Smooth muscle cell (in vitro differentiated cells): ENCODE measurements at regions not wholly inside any gene's neighbourhood (a gene's known extent, or its start where the extent isn't known, plus 50 kb on each side); places are given as distances from the start of the nearest gene placed in this dataset.

ENCODE experiments used
- DNase-seq: peaks from one replicate; lab custom pipeline; 2025; ENCODE audit not compliant: unreplicated experiment; lab: John Stamatoyannopoulos, UW
- H2AFZ ChIP-seq: fragments of 200-600 bp; sonication (generic); 2 replicates; pipeline ENCODE4 v1.6.0; 2016; ENCODE audit warnings: antibody characterized with exemption, low read depth, mild to moderate bottlenecking
- H3F3A ChIP-seq: fragments of 200-600 bp; sonication (generic); 2 replicates; pipeline ENCODE4 v1.6.0; 2017; ENCODE audit warnings: antibody characterized with exemption, low read depth
- H3K27ac ChIP-seq: fragments of 200-600 bp; sonication (generic); 2 replicates; pipeline ENCODE4 v1.5.1; 2016; ENCODE audit warnings: low read depth, mild to moderate bottlenecking
- H3K27me3 ChIP-seq: fragments of 200-600 bp; sonication (generic); 2 replicates; pipeline ENCODE4 v1.6.1; 2016; ENCODE audit warnings: low read depth, mild to moderate bottlenecking
- H3K36me3 ChIP-seq: fragments of 200-600 bp; sonication (generic); 2 replicates; pipeline ENCODE4 v1.5.1; 2016; ENCODE audit warnings: low read depth
- H3K4me1 ChIP-seq: fragments of 200-600 bp; sonication (generic); 2 replicates; pipeline ENCODE4 v1.5.1; 2016; ENCODE audit warnings: low read depth
- H3K4me2 ChIP-seq: fragments of 200-600 bp; sonication (generic); 2 replicates; pipeline ENCODE4 v1.6.0; 2016; ENCODE audit warnings: mild to moderate bottlenecking
- H3K4me3 ChIP-seq: fragments of 200-600 bp; sonication (generic); 2 replicates; pipeline ENCODE4 v1.5.1; 2016; ENCODE audit warnings: mild to moderate bottlenecking
- H3K79me2 ChIP-seq: fragments of 200-600 bp; sonication (generic); 2 replicates; pipeline ENCODE4 v1.6.0; 2016; ENCODE audit warnings: low read depth, mild to moderate bottlenecking
- H3K9ac ChIP-seq: fragments of 200-600 bp; sonication (generic); 2 replicates; pipeline ENCODE4 v1.6.0; 2016; ENCODE audit warnings: low read depth
- H3K9me3 ChIP-seq: fragments of 200-600 bp; sonication (generic); replicated peaks from 2 replicates; pipeline ENCODE4 v1.5.1; 2016; ENCODE audit warnings: low read depth
- H4K20me1 ChIP-seq: fragments of 200-600 bp; sonication (generic); 2 replicates; pipeline ENCODE4 v1.6.0; 2016; ENCODE audit warnings: low read depth
- WGBS: methylation state at CpG from one replicate; pipeline ENCODE4 v1.1.7; 2016; ENCODE audit warnings: low lambda C conversion rate; 5-methylcytosine and 5-hydroxymethylcytosine counted together
- TF ChIP-seq, protein P1 (sequence below): fragments of 200-600 bp; sonication (generic); IDR thresholded peaks from 2 replicates; pipeline ENCODE4 v1.5.1; 2017; ENCODE audit warnings: borderline replicate concordance, mild to moderate bottlenecking, antibody characterized with exemption; ENCODE audit not compliant: insufficient read depth, poor library complexity, severe bottlenecking

GRCh38 chr18:27750923-27751322, 426.0 kb downstream of the CDH2 start:
- H4K20me1 ChIP-seq = no peaks in the 10 kb centered on the region
- no peaks in the 10 kb centered on the region for H3K36me3 ChIP-seq
- H3K27ac ChIP-seq = no peak overlapping the region
- H3K79me2 ChIP-seq = no peaks in the 10 kb centered on the region
- TF ChIP-seq, protein P1, sequence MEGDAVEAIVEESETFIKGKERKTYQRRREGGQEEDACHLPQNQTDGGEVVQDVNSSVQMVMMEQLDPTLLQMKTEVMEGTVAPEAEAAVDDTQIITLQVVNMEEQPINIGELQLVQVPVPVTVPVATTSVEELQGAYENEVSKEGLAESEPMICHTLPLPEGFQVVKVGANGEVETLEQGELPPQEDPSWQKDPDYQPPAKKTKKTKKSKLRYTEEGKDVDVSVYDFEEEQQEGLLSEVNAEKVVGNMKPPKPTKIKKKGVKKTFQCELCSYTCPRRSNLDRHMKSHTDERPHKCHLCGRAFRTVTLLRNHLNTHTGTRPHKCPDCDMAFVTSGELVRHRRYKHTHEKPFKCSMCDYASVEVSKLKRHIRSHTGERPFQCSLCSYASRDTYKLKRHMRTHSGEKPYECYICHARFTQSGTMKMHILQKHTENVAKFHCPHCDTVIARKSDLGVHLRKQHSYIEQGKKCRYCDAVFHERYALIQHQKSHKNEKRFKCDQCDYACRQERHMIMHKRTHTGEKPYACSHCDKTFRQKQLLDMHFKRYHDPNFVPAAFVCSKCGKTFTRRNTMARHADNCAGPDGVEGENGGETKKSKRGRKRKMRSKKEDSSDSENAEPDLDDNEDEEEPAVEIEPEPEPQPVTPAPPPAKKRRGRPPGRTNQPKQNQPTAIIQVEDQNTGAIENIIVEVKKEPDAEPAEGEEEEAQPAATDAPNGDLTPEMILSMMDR = no peak
- peaks cover 11% of the 10 kb centered on the region for H3K4me1 ChIP-seq
- no peak overlapping the region for H3K4me3 ChIP-seq
- no peaks in the 10 kb centered on the region for H3K9me3 ChIP-seq
- no peak overlapping the region for H2AFZ ChIP-seq
- no peaks in the 10 kb centered on the region for H3K27me3 ChIP-seq
- no peak for DNase-seq
- H3F3A ChIP-seq = no peaks in the 10 kb centered on the region
- no peak overlapping the region for H3K9ac ChIP-seq
- H3K4me2 ChIP-seq = no peak overlapping the region
- 83% methylated on average over 5 of the region's 5 CpGs for WGBS

GRCh38 chr18:27750014-27750413, 426.9 kb downstream of the CDH2 start:
- H3K79me2 ChIP-seq = no peaks in the 10 kb centered on the region
- TF ChIP-seq, protein P1 = peak; percentile 74
- H3K9me3 ChIP-seq = no peaks in the 10 kb centered on the region
- no peak overlapping the region for H3K9ac ChIP-seq
- DNase-seq = no peak
- H3K4me1 ChIP-seq = peaks cover 11% of the 10 kb centered on the region
- no peak overlapping the region for H3K27ac ChIP-seq
- no peaks in the 10 kb centered on the region for H3F3A ChIP-seq
- H3K36me3 ChIP-seq = no peaks in the 10 kb centered on the region
- WGBS = 0% methylated on average over 3 of the region's 3 CpGs
- no peak overlapping the region for H3K4me3 ChIP-seq
- no peak overlapping the region for H2AFZ ChIP-seq
- H3K27me3 ChIP-seq = no peaks in the 10 kb centered on the region
- no peaks in the 10 kb centered on the region for H4K20me1 ChIP-seq
- H3K4me2 ChIP-seq = no peak overlapping the region

DNA sequence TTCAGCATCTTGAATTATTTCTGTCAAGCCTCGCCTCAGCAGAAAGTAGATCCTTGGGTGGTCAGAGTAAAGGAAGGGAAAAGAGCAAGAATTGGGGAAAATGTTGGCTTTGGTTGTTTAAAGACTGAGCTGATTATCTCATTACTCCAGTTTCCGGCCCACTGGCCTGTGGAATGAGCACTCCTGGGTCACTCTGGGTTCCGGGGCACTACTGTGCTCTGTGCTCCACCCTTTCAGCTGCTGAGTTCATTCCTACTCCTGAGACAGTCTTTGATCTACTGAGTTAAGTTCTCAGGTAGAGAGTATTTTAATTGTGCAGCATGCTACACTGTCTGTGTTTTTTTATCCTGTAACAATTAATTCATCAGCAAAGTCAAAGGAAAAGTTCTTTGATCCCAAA, 427.7 kb downstream of the CDH2 start:
- Histone ChIP-seq H3K79me2 (no peaks in the 10 kb centered on the region), H3K27ac (no peak overlapping the region), H3K27me3 (no peaks in the 10 kb centered on the region), H3K4me2 (no peak overlapping the region), H4K20me1 (no peaks in the 10 kb centered on the region), H3K36me3 (no peaks in the 10 kb centered on the region), H3K4me1 (peaks cover 11% of the 10 kb centered on the region), H3F3A (no peaks in the 10 kb centered on the region), H3K9me3 (no peaks in the 10 kb centered on the region), H3K9ac (no peak overlapping the region), H3K4me3 (no peak overlapping the region), H2AFZ (peak overlapping the region; percentile 52)
- DNase-seq = no peak
- WGBS = 92% methylated on average over 3 of the region's 3 CpGs
- TF ChIP-seq, protein P1 = no peak

DNA sequence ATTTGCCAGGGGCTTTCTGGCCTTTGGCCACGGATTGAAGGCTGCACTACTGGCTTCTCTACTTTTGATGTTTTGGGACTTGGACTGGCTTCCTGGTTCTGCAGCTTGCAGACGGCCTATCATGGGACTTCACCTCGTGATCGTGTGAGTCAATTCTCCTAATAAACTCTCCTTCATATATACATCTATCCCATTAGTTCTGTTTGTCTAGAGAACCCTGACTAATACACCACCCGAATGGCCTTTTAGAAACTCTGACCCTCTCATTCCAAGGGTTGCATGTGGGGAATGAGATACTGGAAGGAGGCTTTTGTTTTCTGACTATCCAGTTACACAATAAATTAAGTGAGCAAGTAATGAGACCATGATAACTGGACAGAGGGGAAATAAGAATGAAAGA, 430.7 kb downstream of the CDH2 start:
- no peak overlapping the region for H3K27ac ChIP-seq
- no peaks in the 10 kb centered on the region for H4K20me1 ChIP-seq
- no peaks in the 10 kb centered on the region for H3K27me3 ChIP-seq
- no peak overlapping the region for H3K9ac ChIP-seq
- no peaks in the 10 kb centered on the region for H3K79me2 ChIP-seq
- H3K4me3 ChIP-seq = no peak overlapping the region
- no peak for DNase-seq
- H3F3A ChIP-seq = no peaks in the 10 kb centered on the region
- TF ChIP-seq, protein P1 = no peak
- H2AFZ ChIP-seq = no peak overlapping the region
- 96% methylated on average over 5 of the region's 5 CpGs for WGBS
- H3K36me3 ChIP-seq = no peaks in the 10 kb centered on the region
- H3K9me3 ChIP-seq = no peaks in the 10 kb centered on the region
- H3K4me2 ChIP-seq = no peak overlapping the region
- H3K4me1 ChIP-seq = peaks cover 11% of the 10 kb centered on the region
